CD4-positive, alpha-beta memory T cell (primary cell): ENCODE measurements at regions not wholly inside any gene's neighbourhood (a gene's known extent, or its start where the extent isn't known, plus 50 kb on each side); places are given as distances from the start of the nearest gene placed in this dataset.

ENCODE experiments used
- CTCF ChIA-PET: fragments of 350-600 bp; sonication (Branson Sonifier 250); formaldehyde crosslinking; loops from one replicate; lab custom pipeline; 2021; ENCODE audit warnings: inconsistent platforms; ENCODE audit not compliant: partially characterized antibody; lab: Charles Lee
- POLR2A ChIA-PET: fragments of 350-600 bp; sonication (Branson Sonifier 250); formaldehyde crosslinking; loops from one replicate; lab custom pipeline; 2021; ENCODE audit not compliant: partially characterized antibody; lab: Charles Lee
- DNase-seq, 5 donors: peaks; one replicate each; pipeline versions ENCODE4 v3.0.0 to v3.0.0-alpha.2; 2020 to 2022; ENCODE audit warnings: mixed read lengths in 1 of 5
- H3K27ac ChIP-seq: one replicate; pipeline ENCODE4 v1.7.0; 2013; ENCODE audit warnings: low read depth, low read length
- H3K27me3 ChIP-seq: 2 replicates; pipeline ENCODE4 v1.7.0; 2013; ENCODE audit warnings: mild to moderate bottlenecking, low read length, moderate library complexity; ENCODE audit not compliant: insufficient read depth
- H3K36me3 ChIP-seq: 2 replicates; pipeline ENCODE4 v1.7.0; 2013; ENCODE audit warnings: mild to moderate bottlenecking, low read length, moderate library complexity; ENCODE audit not compliant: insufficient read depth
- H3K4me1 ChIP-seq: 2 replicates; pipeline ENCODE4 v1.7.0; 2013; ENCODE audit warnings: mild to moderate bottlenecking, low read length, moderate library complexity; ENCODE audit not compliant: insufficient read depth
- H3K4me3 ChIP-seq, 2 donors: one replicate each; pipeline ENCODE4 v1.7.0; 2013; ENCODE audit warnings: low read length in 2 of 2, mild to moderate bottlenecking in 1 of 2
- H3K9me3 ChIP-seq, 2 donors: one replicate each; pipeline ENCODE4 v1.7.0; 2013; ENCODE audit warnings: low read length in 2 of 2, control low read depth in 1 of 2; ENCODE audit not compliant: control insufficient read depth in 1 of 2
- H3K27ac Mint-ChIP-seq, 7 donors: one replicate each; pipeline ENCODE4 v1.8.0; 2020 to 2021; ENCODE audit warnings: mixed read lengths in 7 of 7, mild to moderate bottlenecking in 6 of 7, inconsistent platforms in 3 of 7, moderate library complexity in 3 of 7
- H3K27me3 Mint-ChIP-seq, 2 donors: one replicate each; pipeline ENCODE4 v1.8.0; 2020 to 2021; ENCODE audit warnings: mixed read lengths in 2 of 2
- H3K36me3 Mint-ChIP-seq, 2 donors: one replicate each; pipeline ENCODE4 v1.8.0; 2020 to 2021; ENCODE audit warnings: mixed read lengths in 2 of 2, inconsistent platforms in 1 of 2, mild to moderate bottlenecking in 1 of 2
- H3K4me1 Mint-ChIP-seq, 4 donors: one replicate each; pipeline ENCODE4 v1.8.0; 2020 to 2021; ENCODE audit warnings: mixed read lengths in 4 of 4, mild to moderate bottlenecking in 1 of 4
- H3K4me3 Mint-ChIP-seq, 8 donors: one replicate each; pipeline ENCODE4 v1.8.0; 2020 to 2021; ENCODE audit warnings: mixed read lengths in 8 of 8, mild to moderate bottlenecking in 7 of 8, moderate library complexity in 6 of 8, inconsistent platforms in 3 of 8
- H3K9me3 Mint-ChIP-seq, 8 donors: one replicate each; pipeline ENCODE4 v1.8.0; 2020 to 2021; ENCODE audit warnings: mixed read lengths in 8 of 8, mild to moderate bottlenecking in 5 of 8, inconsistent platforms in 3 of 8, moderate library complexity in 1 of 8
- intact Hi-C: fragments of 100-400 bp; cut with micrococcal nuclease; formaldehyde crosslinking; loops from one replicate; pipeline ENCODE4 v1.15.1; 2023

- Mint-ChIP-seq H3K9me3 (no peaks in the 10 kb centered on the region), H3K27me3 (peaks cover 0 to 3% of the 10 kb centered on the region in 2 donors), H3K4me3 (no peak overlapping the region), H3K4me1 (no peaks in the 10 kb centered on the region), H3K27ac (no peak overlapping the region), H3K36me3 (no peaks in the 10 kb centered on the region)
- Histone ChIP-seq H3K27me3 (no peaks in the 10 kb centered on the region), H3K4me1 (no peaks in the 10 kb centered on the region), H3K27ac (no peak overlapping the region), H3K36me3 (no peaks in the 10 kb centered on the region), H3K9me3 (no peaks in the 10 kb centered on the region), H3K4me3 (no peak overlapping the region)
- POLR2A ChIA-PET = no interaction called here
- DNase-seq = no peak
- CTCF ChIA-PET = no interaction called here
- intact Hi-C loops = no loop called here
Observed at GRCh38 chr1:8077602-8078001, 51.5 kb upstream of the ERRFI1 start.

GRCh38 chr1:8077120-8077573 lies 51.0 kb upstream of the ERRFI1 start:
- Histone ChIP-seq H3K9me3 (no peaks in the 10 kb centered on the region), H3K4me1 (no peaks in the 10 kb centered on the region), H3K27ac (no peak overlapping the region), H3K4me3 (no peak overlapping the region), H3K36me3 (no peaks in the 10 kb centered on the region), H3K27me3 (no peaks in the 10 kb centered on the region)
- H3K9me3 Mint-ChIP-seq = no peaks in the 10 kb centered on the region
- no peaks in the 10 kb centered on the region for H3K36me3 Mint-ChIP-seq
- POLR2A ChIA-PET = no interaction called here
- H3K4me1 Mint-ChIP-seq = no peaks in the 10 kb centered on the region
- no peak overlapping the region for H3K4me3 Mint-ChIP-seq
- intact Hi-C loops = no loop called here
- peaks cover 0 to 7% of the 10 kb centered on the region in 2 donors for H3K27me3 Mint-ChIP-seq
- no peak for DNase-seq
- no peak overlapping the region for H3K27ac Mint-ChIP-seq
- CTCF ChIA-PET = no interaction called here

- Mint-ChIP-seq H3K9me3 (no peaks in the 10 kb centered on the region), H3K4me1 (no peaks in the 10 kb centered on the region), H3K4me3 (no peak overlapping the region), H3K27me3 (peaks cover 0 to 7% of the 10 kb centered on the region in 2 donors), H3K36me3 (no peaks in the 10 kb centered on the region), H3K27ac (no peak overlapping the region)
- Histone ChIP-seq H3K27ac (no peak overlapping the region), H3K4me3 (no peak overlapping the region), H3K4me1 (no peaks in the 10 kb centered on the region), H3K27me3 (no peaks in the 10 kb centered on the region), H3K9me3 (no peaks in the 10 kb centered on the region), H3K36me3 (no peaks in the 10 kb centered on the region)
- ChIA-PET CTCF (no interaction called here), POLR2A (no interaction called here)
- intact Hi-C loops = no loop called here
- DNase-seq = no peak
Observed at GRCh38 chr1:8076176-8076575, 50.1 kb upstream of the ERRFI1 start.
